HG02798 (cell line): ENCODE measurements at regions not wholly inside any gene's neighbourhood (a gene's known extent, or its start where the extent isn't known, plus 50 kb on each side); places are given as distances from the start of the nearest gene placed in this dataset.

Source experiments
- ATAC-seq: cut with Tn5 transposase; IDR thresholded peaks from one replicate; pipeline ENCODE4 v1.9.1; 2021; ENCODE audit warnings: mild to moderate bottlenecking; ENCODE audit not compliant: unreplicated experiment, poor library complexity

- no peak for ATAC-seq
These were observed 60.9 kb upstream of the CHRM2 start for GRCh38 chr7:136807598-136807997.

GRCh38 chr7:136803028-136803427, 65.4 kb upstream of the CHRM2 start:
- no peak for ATAC-seq

- no peak for ATAC-seq
These were observed 84.5 kb upstream of the CHRM2 start for GRCh38 chr7:136783934-136784333.

- no peak for ATAC-seq
These were observed 126.5 kb upstream of the CHRM2 start for GRCh38 chr7:136741941-136742340.

GRCh38 chr7:136728945-136729344, 139.5 kb upstream of the CHRM2 start:
- ATAC-seq: no peak

GRCh38 chr7:136726460-136726859, 142.0 kb upstream of the CHRM2 start:
- ATAC-seq: no peak

- no peak for ATAC-seq
These were observed 150.4 kb upstream of the CHRM2 start for GRCh38 chr7:136717910-136718557.

- no peak for ATAC-seq
These were observed 154.4 kb upstream of the CHRM2 start for GRCh38 chr7:136714062-136714461.

- no peak for ATAC-seq
These were observed 157.7 kb upstream of the CHRM2 start for GRCh38 chr7:136710751-136711150.

- ATAC-seq: no peak
These were observed 158.6 kb upstream of the CHRM2 start for GRCh38 chr7:136709876-136710275.

- ATAC-seq: no peak
These were observed 165.5 kb upstream of the CHRM2 start for GRCh38 chr7:136702913-136703312.

GRCh38 chr7:136698977-136699376, 169.5 kb upstream of the CHRM2 start:
- ATAC-seq: no peak

- ATAC-seq: no peak
These were observed 170.2 kb upstream of the CHRM2 start for GRCh38 chr7:136698231-136698630.

GRCh38 chr7:136697271-136697670, 171.2 kb upstream of the CHRM2 start:
- no peak for ATAC-seq

- ATAC-seq: no peak
These were observed 175.0 kb upstream of the CHRM2 start for GRCh38 chr7:136693166-136694119.

- no peak for ATAC-seq
These were observed 176.2 kb upstream of the CHRM2 start for GRCh38 chr7:136692221-136692620.

GRCh38 chr7:136688601-136689000, 179.9 kb upstream of the CHRM2 start:
- no peak for ATAC-seq

- peak; percentile 54 for ATAC-seq
These were observed 180.6 kb upstream of the CHRM2 start for GRCh38 chr7:136687693-136688322.

GRCh38 chr7:136685501-136686173, 182.8 kb upstream of the CHRM2 start:
- ATAC-seq: no peak

GRCh38 chr7:136677471-136678365, 190.7 kb upstream of the CHRM2 start:
- ATAC-seq: peak; percentile 49
